Ishikawa (cell line): ENCODE measurements at regions not wholly inside any gene's neighbourhood (a gene's known extent, or its start where the extent isn't known, plus 50 kb on each side); places are given as distances from the start of the nearest gene placed in this dataset.

Source experiments
- CEBPB ChIP-seq: IDR thresholded peaks from 2 replicates; pipeline ENCODE4 v1.6.1; 2012
- CREB1 ChIP-seq: IDR thresholded peaks from 2 replicates; pipeline ENCODE4 v1.6.1; 2012; ENCODE audit warnings: low read depth
- EGR1 ChIP-seq: IDR thresholded peaks from 2 replicates; pipeline ENCODE4 v1.6.1; 2012
- EP300 ChIP-seq: IDR thresholded peaks from 2 replicates; pipeline ENCODE4 v1.6.1; 2012; ENCODE audit warnings: borderline replicate concordance
- FOXM1 ChIP-seq: IDR thresholded peaks from 2 replicates; pipeline ENCODE4 v1.6.1; 2012; ENCODE audit warnings: low read depth, borderline replicate concordance
- MAX ChIP-seq: IDR thresholded peaks from 2 replicates; pipeline ENCODE4 v1.6.1; 2012
- NFIC ChIP-seq: IDR thresholded peaks from 2 replicates; pipeline ENCODE4 v1.6.1; 2012
- RAD21 ChIP-seq: IDR thresholded peaks from 2 replicates; pipeline ENCODE4 v1.6.1; 2012; ENCODE audit warnings: low read depth
- REST ChIP-seq: IDR thresholded peaks from 2 replicates; pipeline ENCODE4 v1.6.1; 2012; ENCODE audit warnings: low read depth, mild to moderate bottlenecking
- TAF1 ChIP-seq: IDR thresholded peaks from 2 replicates; pipeline ENCODE4 v1.6.1; 2012; ENCODE audit warnings: low read depth, mild to moderate bottlenecking
- TCF12 ChIP-seq: IDR thresholded peaks from 2 replicates; pipeline ENCODE4 v1.6.1; 2012; ENCODE audit warnings: low read depth
- TEAD4 ChIP-seq: IDR thresholded peaks from 2 replicates; pipeline ENCODE4 v1.6.1; 2012
- USF1 ChIP-seq: IDR thresholded peaks from 2 replicates; pipeline ENCODE4 v1.6.1; 2012
- YY1 ChIP-seq: IDR thresholded peaks from 2 replicates; pipeline ENCODE4 v1.6.1; 2012; ENCODE audit warnings: low read depth
- ZBTB7A ChIP-seq: IDR thresholded peaks from 2 replicates; pipeline ENCODE4 v1.6.1; 2012; ENCODE audit warnings: low read depth

- TF ChIP-seq EGR1: no peak
Measured at GRCh38 chr14:71579331-71579730, 352.9 kb upstream of the RGS6 start.

GRCh38 chr14:71582705-71583104, 349.5 kb upstream of the RGS6 start:
- no peak for TF ChIP-seq REST
- no peak for TF ChIP-seq CREB1
- no peak for TF ChIP-seq EGR1
- TF ChIP-seq MAX: no peak
- TF ChIP-seq ZBTB7A: no peak
- TF ChIP-seq TAF1: no peak
- no peak for TF ChIP-seq FOXM1
- no peak for TF ChIP-seq NFIC
- no peak for TF ChIP-seq CEBPB
- TF ChIP-seq RAD21: no peak
- no peak for TF ChIP-seq YY1
- no peak for TF ChIP-seq EP300
- no peak for TF ChIP-seq USF1

- TF ChIP-seq TEAD4 (no peak), TAF1 (no peak), MAX (no peak), USF1 (no peak), FOXM1 (no peak), EP300 (no peak)
Measured at GRCh38 chr14:71583194-71583593, 349.0 kb upstream of the RGS6 start.

- no peak for TF ChIP-seq USF1
- no peak for TF ChIP-seq YY1
- no peak for TF ChIP-seq EGR1
- TF ChIP-seq TAF1: no peak
- TF ChIP-seq CEBPB: no peak
Measured at GRCh38 chr14:71583705-71584104, 348.5 kb upstream of the RGS6 start.

GRCh38 chr14:71585361-71585760, 346.9 kb upstream of the RGS6 start:
- TF ChIP-seq RAD21 (no peak), EP300 (no peak), MAX (no peak), TAF1 (no peak), NFIC (no peak), CREB1 (no peak)

GRCh38 chr14:71586131-71586897, 345.9 kb upstream of the RGS6 start:
- TF ChIP-seq MAX (no peak), EGR1 (no peak), TEAD4 (no peak), RAD21 (no peak), TAF1 (no peak), TCF12 (no peak), ZBTB7A (no peak), REST (no peak), YY1 (no peak), NFIC (no peak), CREB1 (no peak), CEBPB (no peak), USF1 (no peak)
